ENCODE measurements at regions not wholly inside any gene's neighbourhood (a gene's known extent, or its start where the extent isn't known, plus 50 kb on each side); places are given as distances from the start of the nearest gene placed in this dataset.

DNA sequence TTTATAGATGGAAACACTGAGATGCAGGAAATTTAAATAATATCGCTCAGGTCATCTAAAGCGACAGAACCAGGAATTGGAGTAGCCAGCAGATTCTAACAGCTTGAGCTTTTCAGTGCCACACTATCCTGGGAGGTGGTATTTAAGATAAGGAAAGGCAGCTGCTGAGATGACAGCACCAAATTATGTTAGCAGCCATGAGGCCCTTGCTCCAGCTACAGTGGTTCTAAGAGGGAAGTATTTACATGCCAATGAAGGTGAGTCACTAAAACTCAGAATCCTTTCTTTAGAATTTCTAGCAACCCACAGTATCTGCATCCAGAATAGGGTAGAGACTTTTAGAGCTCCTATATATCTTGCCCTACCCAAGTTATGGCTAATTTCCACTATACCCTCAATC, 127.0 kb upstream of the VLDLR start:
- no peak for TF ChIP-seq CREB1 (IDR thresholded peaks at IDR 0.05; ENCODE audit: low read depth)
- TF ChIP-seq EP300 (IDR thresholded peaks at IDR 0.05; ENCODE audit: borderline replicate concordance) = no peak
- no peak for TF ChIP-seq RAD21 (IDR thresholded peaks at IDR 0.05; ENCODE audit: low read depth)
- no peak for TF ChIP-seq TEAD4 (IDR thresholded peaks at IDR 0.05)
- TF ChIP-seq, protein P1, sequence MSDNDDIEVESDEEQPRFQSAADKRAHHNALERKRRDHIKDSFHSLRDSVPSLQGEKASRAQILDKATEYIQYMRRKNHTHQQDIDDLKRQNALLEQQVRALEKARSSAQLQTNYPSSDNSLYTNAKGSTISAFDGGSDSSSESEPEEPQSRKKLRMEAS (IDR thresholded peaks at IDR 0.05) = no peak
- TF ChIP-seq, protein P2, sequence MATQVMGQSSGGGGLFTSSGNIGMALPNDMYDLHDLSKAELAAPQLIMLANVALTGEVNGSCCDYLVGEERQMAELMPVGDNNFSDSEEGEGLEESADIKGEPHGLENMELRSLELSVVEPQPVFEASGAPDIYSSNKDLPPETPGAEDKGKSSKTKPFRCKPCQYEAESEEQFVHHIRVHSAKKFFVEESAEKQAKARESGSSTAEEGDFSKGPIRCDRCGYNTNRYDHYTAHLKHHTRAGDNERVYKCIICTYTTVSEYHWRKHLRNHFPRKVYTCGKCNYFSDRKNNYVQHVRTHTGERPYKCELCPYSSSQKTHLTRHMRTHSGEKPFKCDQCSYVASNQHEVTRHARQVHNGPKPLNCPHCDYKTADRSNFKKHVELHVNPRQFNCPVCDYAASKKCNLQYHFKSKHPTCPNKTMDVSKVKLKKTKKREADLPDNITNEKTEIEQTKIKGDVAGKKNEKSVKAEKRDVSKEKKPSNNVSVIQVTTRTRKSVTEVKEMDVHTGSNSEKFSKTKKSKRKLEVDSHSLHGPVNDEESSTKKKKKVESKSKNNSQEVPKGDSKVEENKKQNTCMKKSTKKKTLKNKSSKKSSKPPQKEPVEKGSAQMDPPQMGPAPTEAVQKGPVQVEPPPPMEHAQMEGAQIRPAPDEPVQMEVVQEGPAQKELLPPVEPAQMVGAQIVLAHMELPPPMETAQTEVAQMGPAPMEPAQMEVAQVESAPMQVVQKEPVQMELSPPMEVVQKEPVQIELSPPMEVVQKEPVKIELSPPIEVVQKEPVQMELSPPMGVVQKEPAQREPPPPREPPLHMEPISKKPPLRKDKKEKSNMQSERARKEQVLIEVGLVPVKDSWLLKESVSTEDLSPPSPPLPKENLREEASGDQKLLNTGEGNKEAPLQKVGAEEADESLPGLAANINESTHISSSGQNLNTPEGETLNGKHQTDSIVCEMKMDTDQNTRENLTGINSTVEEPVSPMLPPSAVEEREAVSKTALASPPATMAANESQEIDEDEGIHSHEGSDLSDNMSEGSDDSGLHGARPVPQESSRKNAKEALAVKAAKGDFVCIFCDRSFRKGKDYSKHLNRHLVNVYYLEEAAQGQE (IDR thresholded peaks at IDR 0.05; ENCODE audit: low read depth) = no peak
- TF ChIP-seq, protein P3, sequence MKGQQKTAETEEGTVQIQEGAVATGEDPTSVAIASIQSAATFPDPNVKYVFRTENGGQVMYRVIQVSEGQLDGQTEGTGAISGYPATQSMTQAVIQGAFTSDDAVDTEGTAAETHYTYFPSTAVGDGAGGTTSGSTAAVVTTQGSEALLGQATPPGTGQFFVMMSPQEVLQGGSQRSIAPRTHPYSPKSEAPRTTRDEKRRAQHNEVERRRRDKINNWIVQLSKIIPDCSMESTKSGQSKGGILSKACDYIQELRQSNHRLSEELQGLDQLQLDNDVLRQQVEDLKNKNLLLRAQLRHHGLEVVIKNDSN (IDR thresholded peaks at IDR 0.05) = no peak
- TF ChIP-seq YY1 (IDR thresholded peaks at IDR 0.05; ENCODE audit: low read depth) = no peak
- no peak for TF ChIP-seq TCF12 (IDR thresholded peaks at IDR 0.05; ENCODE audit: low read depth)
- TF ChIP-seq FOXM1 (IDR thresholded peaks at IDR 0.05; ENCODE audit: borderline replicate concordance, low read depth) = no peak
- TF ChIP-seq EGR1 (IDR thresholded peaks at IDR 0.05) = no peak
- no peak for TF ChIP-seq NFIC (IDR thresholded peaks at IDR 0.05)
- TF ChIP-seq CEBPB (IDR thresholded peaks at IDR 0.05) = no peak
- TF ChIP-seq TAF1 (IDR thresholded peaks at IDR 0.05; ENCODE audit: low read depth) = no peak
